Motor neuron (in vitro differentiated cells): ENCODE measurements at regions not wholly inside any gene's neighbourhood (a gene's known extent, or its start where the extent isn't known, plus 50 kb on each side); places are given as distances from the start of the nearest gene placed in this dataset.
A peak's percentile ranks its signal among the peaks of the same experiment; 100 is the strongest.
"Not testable (repeated sequence)": the region's sequence is repeated elsewhere in the genome, so short reads cannot be mapped to it uniquely, and the experiment has no call there.

Source experiments
- ATAC-seq, 8 experiments: fragments of 200-7000 bp; cut with Tn5 transposase; replicated peaks in 6 of 8; 2 replicates each; pipeline ENCODE4 v1.8.0; 2021; ENCODE audit warnings: mild to moderate bottlenecking in 8 of 8, moderate library complexity in 8 of 8
- H3K27ac ChIP-seq, 2 donors: fragments of 250-450 bp; sonication (Bioruptor Pico); 2 replicates each; pipeline ENCODE4 v1.9.0; 2021; ENCODE audit warnings: antibody characterized with exemption in 2 of 2, mild to moderate bottlenecking in 2 of 2, moderate library complexity in 1 of 2
- H3K4me1 ChIP-seq, 2 donors: fragments of 250-450 bp; sonication (Bioruptor Pico); replicated peaks in 1 of 2; 2 replicates each; pipeline ENCODE4 v1.6.1; 2021; ENCODE audit warnings: antibody characterized with exemption in 2 of 2, mild to moderate bottlenecking in 2 of 2, moderate library complexity in 1 of 2
- H3K4me3 ChIP-seq, 5 donors: fragments of 250-450 bp; sonication (Bioruptor Pico); 2 replicates each; pipeline ENCODE4 v1.9.0; 2021; ENCODE audit warnings: antibody characterized with exemption in 5 of 5, mild to moderate bottlenecking in 5 of 5, moderate library complexity in 4 of 5
- WGBS, 10 experiments: fragments of 450-650 bp; shearing (Covaris generic); methylation state at CpG; one replicate each; pipeline ENCODE4 v1.0.0; 2022; 5-methylcytosine and 5-hydroxymethylcytosine counted together
- in situ Hi-C, 9 experiments: fragments of 400-800 bp; cut with MboI; loops; one replicate each; pipeline ENCODE4 v1.15.0; 2021; ENCODE audit warnings: low sequenced_read_pairs in 9 of 9, low pct_unique_long_range_greater_than_20kb in 2 of 9; ENCODE audit not compliant: unreplicated experiment in 9 of 9

DNA sequence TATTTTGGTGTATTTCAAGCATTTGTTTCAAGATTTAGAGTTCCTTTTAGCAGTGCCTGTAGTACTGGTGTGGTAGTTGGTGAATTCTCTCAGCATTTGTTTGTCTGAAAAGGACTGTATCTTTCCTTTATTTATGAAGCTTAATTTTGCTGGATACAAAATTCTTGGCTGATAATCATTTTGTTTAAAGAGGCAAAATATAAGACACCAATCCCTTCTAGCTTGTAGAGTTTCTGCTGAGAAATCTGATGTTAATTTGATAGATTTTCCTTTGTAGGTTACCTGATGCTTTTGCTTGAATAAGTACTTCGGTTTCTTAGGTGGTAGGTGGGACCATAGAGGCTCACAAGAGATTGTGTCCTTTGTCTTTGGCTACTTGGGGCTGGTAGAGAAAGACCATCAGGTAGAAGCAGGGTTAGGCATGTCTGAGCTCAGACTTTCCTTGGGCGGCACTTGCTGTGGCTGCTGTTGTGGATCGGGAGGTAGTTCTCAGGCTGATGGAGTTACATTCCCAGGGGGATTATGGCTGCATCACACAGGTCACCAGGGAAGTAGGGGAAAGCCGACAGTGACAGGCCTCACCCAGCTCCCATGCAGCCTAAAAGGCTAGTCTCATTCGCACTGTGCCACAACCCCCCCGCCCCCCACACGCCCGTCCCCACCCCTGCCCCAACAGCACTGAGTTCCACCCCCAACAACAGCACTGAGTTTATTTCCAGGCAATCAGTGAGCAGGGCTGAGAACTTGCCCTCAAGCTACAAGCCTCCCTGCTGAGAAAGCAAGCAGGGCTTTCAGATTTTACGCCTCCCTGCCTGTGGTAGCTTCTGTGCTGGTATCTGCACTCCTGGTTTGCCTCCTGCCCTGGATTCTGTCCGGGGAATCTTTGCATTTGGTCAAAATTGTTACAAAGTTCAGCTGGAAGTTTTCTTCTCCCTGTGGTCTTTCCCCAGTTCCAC is 127.1 kb upstream of the GLRA1 start:
- Histone ChIP-seq H3K4me1 (no peaks in the 10 kb centered on the region), H3K27ac (no peak overlapping the region), H3K4me3 (no peak overlapping the region)
- ATAC-seq = peak in 3 of 8 experiments; percentile 29 to 70 (median 30)
- in situ Hi-C loops = no loop called here
- 0 to 79% (median 29%) methylated on average over 1 to 3 of the region's 10 CpGs; no CpG with 5 or more reads in 1 of the 10 experiments for WGBS, 10 experiments

- no peak for ATAC-seq
- WGBS, 10 experiments = 5 to 100% (median 74%) methylated on average over 2 to 4 of the region's 4 CpGs
- Histone ChIP-seq H3K4me1 (no peaks in the 10 kb centered on the region), H3K4me3 (no peak overlapping the region), H3K27ac (no peak overlapping the region)
- in situ Hi-C loops = no loop called here
These were observed 121.7 kb upstream of the GLRA1 start for GRCh38 chr5:152046361-152046760.

GRCh38 chr5:152038856-152039255 is 114.2 kb upstream of the GLRA1 start:
- H3K27ac ChIP-seq, in situ Hi-C loops, ATAC-seq, H3K4me1 ChIP-seq, H3K4me3 ChIP-seq: not testable (repeated sequence)
- 0 to 80% (median 17%) methylated on average over 1 to 2 of the region's 2 CpGs; no CpG with 5 or more reads in 3 of the 10 experiments for WGBS, 10 experiments

- H3K4me3 ChIP-seq, H3K27ac ChIP-seq, in situ Hi-C loops, H3K4me1 ChIP-seq, ATAC-seq: not testable (repeated sequence)
- WGBS, 10 experiments = 0 to 88% (median 74%) methylated on average over 2 to 4 of the region's 9 CpGs; no CpG with 5 or more reads in 3 of the 10 experiments
These were observed 101.8 kb upstream of the GLRA1 start for GRCh38 chr5:152026328-152027024.

DNA sequence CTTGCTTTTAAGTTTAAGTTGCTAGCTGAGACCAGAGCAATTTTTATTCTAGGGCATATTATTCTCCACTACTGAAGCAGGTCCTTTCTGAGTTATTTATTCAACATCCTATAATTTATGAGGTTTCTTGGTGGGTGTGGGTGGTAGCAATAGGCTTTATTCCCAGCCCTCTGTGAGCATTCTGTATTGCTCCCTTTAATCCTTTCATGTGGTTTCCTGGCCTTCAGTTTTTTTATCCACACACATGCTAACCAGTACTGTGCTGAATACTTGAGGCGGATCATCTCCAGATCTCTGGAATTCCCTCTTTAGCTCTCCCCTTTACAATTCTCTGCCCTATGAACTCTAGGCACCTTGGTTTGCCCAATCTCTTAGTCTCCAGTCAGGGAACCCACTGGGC is 91.8 kb upstream of the GLRA1 start:
- Histone ChIP-seq H3K4me3 (no peak overlapping the region), H3K4me1 (peaks cover 14 to 18% of the 10 kb centered on the region in 2 donors), H3K27ac (peak overlapping the region; percentile 2 to 32)
- in situ Hi-C loops = no loop called here
- 0 to 50% (median 18%) methylated on average over 1 of the region's 1 CpG; no CpG with 5 or more reads in 4 of the 10 experiments for WGBS, 10 experiments
- peak in 6 of 8 experiments; percentile 52 to 90 (median 84) for ATAC-seq

GRCh38 chr5:152007653-152008335 is 83.1 kb upstream of the GLRA1 start:
- in situ Hi-C loops = no loop called here

DNA sequence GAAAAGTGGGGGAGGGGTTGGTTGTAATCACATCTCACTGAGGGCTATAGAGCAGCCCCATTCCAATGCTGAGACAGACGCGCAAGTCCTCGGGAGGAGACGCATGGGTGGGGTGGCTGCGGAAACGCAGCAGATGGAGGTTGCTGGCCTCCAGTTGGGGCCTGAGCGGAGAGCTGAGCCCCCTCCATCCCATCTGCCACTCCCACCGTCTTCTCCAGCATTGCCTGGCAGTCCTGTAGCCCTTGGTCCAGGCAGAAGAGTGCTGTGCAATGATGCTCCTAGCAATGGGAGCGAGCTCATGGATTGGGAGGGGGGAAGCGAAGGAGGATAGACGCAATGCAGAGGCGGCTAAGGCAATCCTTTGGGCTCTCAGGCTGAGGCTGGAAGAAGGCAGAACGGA is 79.4 kb upstream of the GLRA1 start:
- Histone ChIP-seq H3K27ac (peak overlapping the region; percentile 88 to 90), H3K4me1 (peaks cover 41 to 50% of the 10 kb centered on the region in 2 donors), H3K4me3 (peak overlapping the region in 4 of 5 donors; percentile 1 to 23 (median 16))
- ATAC-seq = peak in 5 of 8 experiments; percentile 37 to 63 (median 45)
- 10 to 100% (median 52%) methylated on average over 1 to 5 of the region's 13 CpGs; no CpG with 5 or more reads in 4 of the 10 experiments for WGBS, 10 experiments
- in situ Hi-C loops = no loop called here

More at GRCh38 chr5:152007653-152008335, 83.1 kb upstream of the GLRA1 start:
- Histone ChIP-seq H3K4me1 (peaks cover 48 to 66% of the 10 kb centered on the region in 2 donors), H3K4me3 (no peak overlapping the region), H3K27ac (peak overlapping the region; percentile 49 to 80)
- 0 to 20% (median 0%) methylated on average over 1 of the region's 3 CpGs; no CpG with 5 or more reads in 5 of the 10 experiments for WGBS, 10 experiments
- ATAC-seq = peak; percentile 72 to 97 (median 82)
